Putamen (tissue), 1 donor: ENCODE measurements at regions not wholly inside any gene's neighbourhood (a gene's known extent, or its start where the extent isn't known, plus 50 kb on each side); places are given as distances from the start of the nearest gene placed in this dataset.
"Not testable (repeated sequence)": the region's sequence is repeated elsewhere in the genome, so short reads cannot be mapped to it uniquely, and the experiment has no call there.

Source experiments
- DNase-seq: peaks from one replicate; pipeline ENCODE4 v3.0.0-alpha.2; 2016; ENCODE audit warnings: low spot score

DNA sequence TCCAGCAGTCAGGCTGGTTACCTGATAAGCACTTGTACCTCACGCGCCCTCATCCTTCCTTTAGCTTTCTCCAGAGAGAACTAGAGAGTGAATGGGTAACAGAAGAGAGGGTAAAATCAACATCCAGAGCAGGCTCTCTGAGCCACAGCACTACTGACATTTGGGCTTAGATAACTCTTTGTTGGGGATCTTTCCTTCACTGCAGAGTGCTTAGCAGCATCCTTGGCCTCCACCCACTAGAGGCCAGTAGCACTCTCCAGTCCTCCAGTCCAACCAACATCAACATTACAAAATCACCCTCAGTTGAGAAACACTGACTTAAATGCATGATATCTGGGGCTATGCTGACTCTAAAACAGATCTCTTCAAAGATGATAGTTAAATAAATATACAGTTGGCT lies 220.7 kb downstream of the TACR3 start:
- no peak for DNase-seq

DNA sequence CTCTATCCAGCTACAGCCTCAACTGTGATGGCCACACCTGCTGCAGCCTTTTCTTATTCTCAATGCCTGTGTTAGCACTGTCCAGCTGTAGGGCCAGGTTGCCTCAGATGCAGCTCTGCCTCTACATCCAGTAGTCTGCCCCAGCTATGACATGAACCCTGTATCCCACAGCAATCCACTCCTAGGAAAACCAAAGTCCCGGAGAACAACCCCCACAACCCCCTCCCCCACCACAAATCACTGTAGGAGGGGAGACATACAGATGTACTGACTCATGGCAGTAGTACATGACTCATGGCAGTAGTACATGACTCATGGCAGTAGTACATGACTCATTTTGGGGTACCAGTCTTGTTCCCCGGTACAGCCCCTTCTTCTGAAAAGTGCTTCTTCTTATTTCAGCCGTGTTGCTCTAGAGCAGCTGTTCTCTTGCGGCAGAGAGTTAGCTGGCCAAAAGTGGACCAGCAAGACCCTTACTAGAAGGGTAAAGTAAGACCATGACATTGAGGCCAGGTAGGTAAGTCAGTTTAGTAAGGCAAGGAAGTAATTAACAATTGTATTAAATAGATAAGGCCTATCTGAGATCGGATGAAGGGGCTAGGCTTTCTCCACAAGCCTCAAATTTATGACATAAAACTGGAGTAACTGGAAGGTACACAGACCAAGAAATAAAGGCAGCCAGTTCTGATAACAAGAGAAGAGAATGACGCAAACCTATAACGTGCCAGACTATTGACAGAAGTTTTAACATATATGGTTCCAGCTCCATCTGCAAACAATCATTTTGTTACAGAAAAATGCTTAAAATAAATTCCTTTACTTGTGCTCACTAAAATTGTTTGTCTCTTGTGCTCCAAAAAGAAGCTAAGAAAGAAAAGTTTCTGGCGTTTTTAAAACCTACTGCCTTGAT lies 221.4 kb downstream of the TACR3 start:
- no peak for DNase-seq

GRCh38 chr4:103497692-103498091 lies 222.1 kb downstream of the TACR3 start:
- no peak for DNase-seq

DNA sequence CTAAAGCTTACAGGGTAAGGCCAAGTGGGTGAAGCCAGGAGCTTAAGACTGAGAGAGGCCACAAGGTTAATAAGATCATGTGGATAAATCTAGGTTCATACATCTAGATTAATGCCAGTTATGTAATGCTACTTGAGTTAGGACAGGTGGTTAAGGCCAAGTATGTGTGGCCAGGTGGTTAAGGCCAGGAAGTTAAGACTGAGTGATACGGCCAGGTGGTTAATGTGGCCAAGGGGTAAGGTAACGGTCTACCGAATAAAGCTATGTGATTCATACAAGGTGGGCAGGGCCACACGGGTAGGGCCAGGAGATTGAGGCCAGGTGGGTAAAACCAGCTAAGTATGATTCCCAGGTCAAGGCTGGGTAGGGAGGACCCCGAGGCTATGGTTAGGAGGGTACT lies 223.0 kb downstream of the TACR3 start:
- DNase-seq, result no peak

GRCh38 chr4:103493450-103494159 lies 226.2 kb downstream of the TACR3 start:
- no peak for DNase-seq

- DNase-seq, result not testable (repeated sequence)
Measured at GRCh38 chr4:103485296-103485695, 234.5 kb downstream of the TACR3 start.

GRCh38 chr4:103484521-103484920 lies 235.3 kb downstream of the TACR3 start:
- no peak for DNase-seq

DNA sequence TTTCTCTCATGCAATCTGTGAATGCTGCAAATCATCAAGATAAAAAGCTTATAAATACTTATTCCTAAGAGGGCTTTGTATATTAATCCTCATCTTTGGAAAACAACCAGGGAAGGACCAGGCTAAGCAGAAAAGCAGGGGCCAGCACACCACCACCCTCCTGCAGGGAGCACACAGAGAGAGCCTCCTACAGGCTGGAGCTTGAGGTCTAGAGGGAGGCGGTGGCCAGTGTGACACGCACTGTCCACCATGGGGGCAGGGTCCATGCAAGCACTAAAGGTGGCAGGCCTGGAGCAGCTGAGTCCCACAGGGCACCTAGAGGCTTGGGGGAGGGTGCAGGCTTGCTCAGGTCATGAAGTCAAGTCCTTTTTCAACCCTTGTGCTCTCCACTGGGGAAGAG lies 236.9 kb downstream of the TACR3 start:
- no peak for DNase-seq

- DNase-seq, result no peak
Measured at GRCh38 chr4:103482471-103482870, 237.3 kb downstream of the TACR3 start.

DNA sequence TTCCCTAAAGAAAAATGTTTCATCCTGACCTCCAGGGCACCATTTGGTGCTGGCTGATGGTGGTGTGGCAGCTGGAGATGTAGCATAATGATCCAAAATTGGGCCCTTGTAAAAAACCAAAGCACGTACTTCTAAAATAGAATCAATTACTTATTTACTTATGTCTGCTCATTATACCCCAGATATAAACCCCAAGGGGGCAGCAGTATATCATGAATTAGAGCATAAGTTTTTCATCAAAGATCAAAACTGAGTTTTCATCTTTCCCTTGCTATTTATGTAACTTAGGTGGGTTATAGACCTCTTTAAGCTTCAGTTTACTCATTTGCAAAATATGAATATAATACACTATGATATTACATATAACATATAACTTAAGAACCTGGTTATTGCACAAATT lies 241.1 kb downstream of the TACR3 start:
- DNase-seq, result no peak

DNA sequence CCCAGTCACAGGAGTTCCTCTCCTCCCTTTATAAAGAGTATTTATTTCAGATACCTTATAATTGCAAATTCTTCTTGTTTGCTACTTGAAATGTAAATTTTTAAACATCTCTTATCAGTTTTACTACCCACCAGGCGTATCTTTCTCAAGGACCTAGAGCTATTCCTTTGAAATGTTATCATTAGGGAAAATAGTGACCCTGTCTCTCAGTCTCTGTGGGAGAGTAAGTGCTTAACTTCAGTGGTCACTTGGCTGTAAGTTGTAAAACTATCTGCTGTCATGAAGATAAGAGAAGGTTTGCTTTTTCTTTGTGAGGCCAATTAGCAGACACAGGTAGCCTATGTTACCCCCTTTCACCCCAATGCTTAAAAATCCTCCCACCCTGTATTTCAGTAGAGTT lies 241.6 kb downstream of the TACR3 start:
- no peak for DNase-seq

DNA sequence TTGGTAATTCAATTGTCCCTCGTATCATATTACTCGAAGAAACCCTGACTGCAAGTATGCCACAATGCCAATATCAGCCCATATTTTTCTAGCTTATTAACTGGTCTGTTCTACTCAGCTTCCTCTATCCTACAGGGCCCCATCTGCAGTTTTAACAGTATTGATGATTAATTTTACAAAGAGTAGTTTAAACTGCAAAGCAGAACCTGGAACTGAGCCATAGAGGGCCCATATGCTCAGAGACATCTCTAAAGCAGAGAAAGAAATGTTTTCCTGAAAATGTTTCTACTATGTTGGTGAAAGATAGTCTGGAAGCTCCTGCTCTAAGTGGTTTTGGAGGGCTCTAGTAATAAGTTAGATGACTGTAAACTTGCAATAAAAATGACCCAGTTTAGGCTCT lies 259.4 kb upstream of the CENPE start:
- DNase-seq, result no peak

DNA sequence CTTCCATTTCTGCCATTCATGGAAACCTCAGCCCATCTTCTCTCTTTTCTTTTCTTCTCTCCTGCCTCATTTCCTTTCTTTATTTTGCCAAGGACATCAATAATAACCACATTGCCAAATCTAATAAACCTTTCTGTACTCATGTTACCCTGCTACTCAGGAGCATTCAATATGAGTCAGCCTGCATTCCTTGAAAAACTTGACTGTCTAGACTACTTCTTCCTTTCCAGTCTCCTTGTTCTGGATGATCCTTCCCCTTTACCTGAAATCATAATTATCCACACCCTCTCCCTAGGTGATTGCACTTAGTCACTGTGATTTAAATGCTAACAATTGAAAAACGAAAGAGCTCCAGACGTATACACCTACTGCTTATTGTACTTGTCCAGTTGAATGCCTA lies 253.2 kb upstream of the CENPE start:
- no peak for DNase-seq

- DNase-seq, result no peak
Measured at GRCh38 chr4:103450693-103451092, 252.6 kb upstream of the CENPE start.

DNA sequence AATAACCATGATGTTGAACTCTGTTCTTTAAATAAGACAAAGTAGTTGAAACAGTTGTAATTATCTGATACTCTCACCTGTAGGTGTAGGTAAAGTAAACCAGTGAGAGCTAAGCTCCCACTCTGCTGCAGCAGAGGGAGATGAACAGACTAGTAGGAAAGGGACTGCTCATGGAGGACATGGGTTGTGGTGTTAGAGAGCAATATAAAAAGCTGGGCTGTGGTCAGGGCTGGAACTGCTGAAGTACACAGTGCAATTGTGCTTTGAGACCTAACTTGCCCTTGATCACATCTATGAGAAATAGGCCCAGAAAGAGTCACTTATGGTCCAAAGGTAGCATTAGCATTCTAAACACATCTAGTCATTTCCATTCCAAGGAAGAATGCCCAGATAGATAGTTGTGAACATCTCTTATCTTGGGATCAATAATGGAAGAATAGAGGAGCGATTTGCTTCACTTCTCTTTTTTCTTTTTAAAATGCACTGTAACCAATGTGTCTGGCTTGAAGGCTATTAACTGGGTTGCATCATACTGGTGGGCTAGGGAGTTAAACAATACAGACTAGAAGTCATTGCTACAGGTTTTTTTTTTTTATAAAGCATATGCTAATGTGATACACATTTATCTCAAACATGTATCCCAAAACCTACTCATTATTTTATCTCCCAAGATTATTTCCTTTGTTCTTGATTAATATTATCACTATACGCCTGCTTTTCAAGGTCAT lies 251.3 kb upstream of the CENPE start:
- DNase-seq, result no peak

- DNase-seq, result no peak
Measured at GRCh38 chr4:103445377-103445776, 247.2 kb upstream of the CENPE start.

DNA sequence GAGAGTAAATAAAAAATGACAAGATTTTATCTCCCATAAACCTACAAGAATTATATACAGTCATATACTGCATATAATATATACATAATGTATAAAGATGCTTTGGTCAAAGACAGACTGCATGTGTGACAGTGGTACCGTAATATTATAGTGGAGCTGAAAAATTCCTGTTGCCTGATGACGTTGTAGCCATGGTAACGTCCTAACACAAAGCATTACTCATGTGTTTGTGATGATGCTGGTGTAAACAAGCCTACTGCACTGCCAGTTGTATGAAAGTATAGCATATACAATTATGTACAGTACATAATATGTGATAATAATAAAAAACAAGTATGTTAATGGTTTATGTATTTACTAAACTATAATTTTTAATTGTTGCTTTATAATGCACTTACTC lies 245.2 kb upstream of the CENPE start:
- DNase-seq, result no peak

DNA sequence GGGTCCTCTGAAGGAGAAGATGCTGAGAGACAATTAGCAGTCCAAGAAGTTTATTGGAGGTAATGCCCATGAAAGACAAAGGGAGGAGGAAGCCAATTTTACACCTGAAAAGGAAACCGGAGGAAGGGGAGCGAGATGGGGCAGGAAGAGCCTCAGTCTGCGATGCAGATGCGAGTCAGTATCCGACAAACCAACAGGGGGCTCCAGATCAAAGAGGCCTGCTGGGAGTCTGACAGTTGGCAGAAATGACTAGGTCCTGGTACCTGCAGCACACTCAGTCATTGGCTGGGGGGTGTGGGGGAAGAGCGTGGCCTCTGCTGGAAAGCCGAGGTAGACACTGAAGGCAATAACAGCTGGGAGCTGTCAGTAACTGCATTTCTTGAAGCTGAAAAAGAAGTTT lies 231.1 kb upstream of the CENPE start:
- DNase-seq, result no peak

GRCh38 chr4:103425406-103425805 lies 227.3 kb upstream of the CENPE start:
- DNase-seq, result no peak

GRCh38 chr4:103424853-103425252 lies 226.7 kb upstream of the CENPE start:
- no peak for DNase-seq

DNA sequence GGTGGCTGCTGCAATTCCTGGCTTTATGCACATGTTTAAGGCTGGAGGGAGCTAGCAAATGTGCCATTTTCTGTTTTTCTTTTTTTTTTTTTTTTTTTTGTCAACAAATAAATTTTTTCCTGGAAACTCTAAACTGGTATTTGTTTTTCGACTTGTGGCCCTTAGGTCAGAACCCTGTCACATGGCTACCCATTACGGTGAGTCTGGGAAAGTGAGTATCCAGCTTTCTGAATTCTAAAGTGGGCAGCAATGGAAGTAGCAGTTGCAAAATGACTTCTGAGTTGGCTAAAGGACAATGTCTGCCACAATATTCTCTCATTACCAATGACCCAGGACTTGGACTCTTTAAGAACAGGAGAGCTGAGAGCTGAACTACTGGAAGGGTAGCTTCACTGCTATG lies 225.1 kb upstream of the CENPE start:
- no peak for DNase-seq

DNA sequence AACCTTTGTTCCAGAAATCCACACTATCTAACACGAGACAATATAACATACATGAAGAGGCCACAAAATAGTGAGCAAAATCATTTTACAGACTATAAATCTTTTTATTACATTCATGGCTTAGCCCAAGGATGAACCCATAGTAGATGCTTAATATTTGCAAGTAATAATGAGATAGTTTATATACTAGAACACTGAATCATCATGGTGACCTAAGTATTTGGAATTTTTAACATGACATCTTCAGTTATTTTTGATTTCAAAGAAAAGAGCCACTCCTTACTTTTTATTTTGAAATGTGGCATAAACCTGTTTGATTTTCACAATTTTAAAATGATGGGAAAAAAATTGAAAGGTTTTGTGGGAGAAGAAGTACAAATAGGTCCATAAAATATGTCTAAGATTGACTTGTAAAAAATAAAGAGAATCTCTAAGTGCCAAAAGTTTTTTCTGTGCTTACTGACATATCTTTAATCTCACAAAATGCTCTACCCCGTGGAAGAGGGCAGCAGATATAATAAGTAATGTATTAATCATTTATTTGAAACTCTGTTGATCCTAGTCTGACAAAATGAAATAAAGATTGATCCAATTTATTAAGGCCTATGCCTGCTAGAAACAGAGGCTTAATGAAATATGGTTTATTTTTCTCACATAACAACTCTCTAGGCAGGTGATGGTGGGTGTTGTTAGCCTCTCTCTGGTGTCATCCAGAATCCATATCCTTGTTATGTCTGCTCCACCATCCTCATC lies 224.5 kb upstream of the CENPE start:
- no peak for DNase-seq
